ENCODE measurements at regions not wholly inside any gene's neighbourhood (a gene's known extent, or its start where the extent isn't known, plus 50 kb on each side); places are given as distances from the start of the nearest gene placed in this dataset.
"Not testable (repeated sequence)": the region's sequence is repeated elsewhere in the genome, so short reads cannot be mapped to it uniquely, and the experiment has no call there.

DNA sequence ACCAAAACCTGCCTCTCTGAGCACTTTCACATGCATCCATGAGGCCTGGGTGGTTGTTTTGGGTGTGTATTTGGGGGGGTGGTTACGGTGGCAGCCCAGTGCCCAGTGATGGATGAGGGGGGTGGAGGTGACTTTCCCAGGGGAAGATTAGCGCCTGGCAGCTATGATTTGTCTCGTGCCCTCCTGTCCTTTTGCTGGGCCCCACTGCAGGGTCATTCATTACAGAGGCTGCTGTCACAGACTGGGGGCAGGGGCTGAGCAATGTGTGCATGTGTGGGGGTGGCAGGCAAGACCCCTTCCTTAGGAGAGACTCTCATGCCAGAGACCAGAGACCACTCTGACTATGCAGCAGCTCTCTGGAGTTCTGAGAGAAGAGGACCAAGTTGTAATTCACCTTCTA, 93.7 kb downstream of the MRM1 start:
- DNase-seq (ENCODE audit: low read depth in 1 of 2, low spot score in 1 of 2): no peak

DNA sequence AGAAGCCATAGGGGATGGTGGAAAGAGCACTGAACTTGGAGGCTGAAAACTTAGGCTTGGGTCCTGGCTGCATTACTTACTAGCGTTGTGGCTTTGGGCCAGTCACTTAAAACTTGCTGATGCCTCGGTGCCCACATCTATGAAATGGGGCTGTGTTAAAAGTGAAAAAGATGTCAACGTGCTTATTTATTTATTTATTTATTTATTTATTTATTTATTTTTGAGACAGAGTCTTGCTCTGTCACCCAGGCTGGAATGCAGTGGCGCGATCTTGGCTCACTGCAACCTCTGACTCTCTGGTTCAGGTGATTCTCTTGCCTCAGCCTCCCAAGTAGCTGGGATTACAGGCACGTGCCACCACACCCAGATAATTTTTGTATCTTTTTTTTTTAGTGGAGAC, 94.3 kb downstream of the MRM1 start:
- not testable (repeated sequence) for DNase-seq (ENCODE audit: low read depth in 1 of 2, low spot score in 1 of 2)

DNA sequence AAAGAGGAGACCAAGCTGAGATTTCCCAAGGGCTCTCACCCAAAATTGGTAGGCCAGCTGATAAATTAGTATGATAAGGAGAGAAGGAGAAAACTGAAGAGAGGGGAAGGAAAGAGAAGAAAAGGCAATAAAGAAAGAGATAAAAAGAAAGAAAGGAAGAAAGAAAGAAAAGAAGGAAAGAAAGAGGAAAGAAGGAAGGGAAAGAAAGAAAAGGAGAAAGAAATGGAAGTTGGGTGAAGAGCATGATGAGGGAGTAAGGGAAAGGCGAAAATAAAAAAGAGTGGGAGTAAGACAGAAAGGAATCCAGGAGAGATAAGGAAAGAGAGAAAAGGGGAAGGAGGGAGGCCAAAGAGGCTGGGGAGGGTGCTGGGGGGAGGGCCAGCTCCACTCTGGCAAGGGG, 95.4 kb downstream of the MRM1 start:
- DNase-seq (ENCODE audit: low read depth in 1 of 2, low spot score in 1 of 2): no peak

DNA sequence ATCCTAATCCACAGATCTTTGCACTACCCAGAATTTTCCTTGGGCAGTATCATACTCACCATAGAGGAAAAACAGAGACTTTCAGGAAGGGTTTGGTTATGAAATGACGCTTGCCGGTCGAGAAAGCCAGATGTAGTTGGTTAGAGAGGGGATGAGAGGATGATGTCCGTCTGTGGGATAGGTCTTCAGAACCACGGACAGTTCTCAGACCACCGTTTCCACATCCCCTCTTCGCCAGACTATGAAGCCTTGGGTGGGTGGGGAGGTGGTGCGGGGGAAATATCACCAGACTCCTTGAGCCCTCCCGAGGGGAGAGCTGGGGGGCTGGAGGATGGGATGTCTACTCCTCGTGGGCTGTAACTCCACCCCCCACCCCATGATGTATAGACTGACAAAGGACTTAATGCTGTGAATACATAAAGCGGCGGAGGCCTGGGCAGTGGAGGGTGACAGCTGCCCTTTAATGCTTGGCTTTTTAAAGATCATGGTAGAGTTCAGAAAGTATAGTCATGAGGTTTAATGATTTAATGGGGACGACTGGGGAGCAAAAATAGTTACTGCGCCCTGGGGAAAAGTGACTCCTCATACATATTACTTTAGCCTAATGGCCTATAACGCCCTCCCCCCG, 96.6 kb downstream of the MRM1 start:
- no peak for DNase-seq (ENCODE audit: low read depth in 1 of 2, low spot score in 1 of 2)

DNA sequence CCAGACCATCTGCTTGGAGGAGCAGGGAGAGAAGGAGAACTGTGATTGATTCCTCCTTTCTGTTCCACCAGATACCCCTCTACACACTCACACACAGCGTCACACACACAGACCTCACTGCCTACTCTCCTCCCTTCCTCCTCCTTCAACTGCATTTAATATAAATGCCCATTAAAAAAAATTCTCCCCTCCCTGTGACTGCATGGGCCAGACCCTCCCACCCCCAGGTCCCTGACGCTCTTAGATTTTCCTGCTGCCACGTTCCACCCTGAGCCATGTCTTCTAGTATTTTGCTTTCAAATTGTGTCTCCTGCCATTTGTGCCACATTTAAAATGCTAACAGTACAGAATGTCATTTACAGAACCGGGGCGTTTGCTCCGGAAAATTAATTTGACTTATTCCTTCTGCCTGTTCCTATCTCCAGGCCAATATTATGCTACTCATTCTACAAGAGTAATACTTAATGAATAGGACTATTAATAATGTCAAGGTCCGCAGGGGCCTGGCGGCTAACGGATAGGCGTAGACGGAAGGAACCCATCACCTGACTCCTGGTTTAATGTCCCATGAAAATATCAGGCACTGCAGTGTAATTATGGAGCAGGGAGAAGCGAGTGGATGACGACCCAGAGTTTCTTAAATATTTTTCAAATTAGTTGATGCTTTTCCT, 100.2 kb downstream of the MRM1 start:
- no peak for DNase-seq (ENCODE audit: low read depth in 1 of 2, low spot score in 1 of 2)

DNA sequence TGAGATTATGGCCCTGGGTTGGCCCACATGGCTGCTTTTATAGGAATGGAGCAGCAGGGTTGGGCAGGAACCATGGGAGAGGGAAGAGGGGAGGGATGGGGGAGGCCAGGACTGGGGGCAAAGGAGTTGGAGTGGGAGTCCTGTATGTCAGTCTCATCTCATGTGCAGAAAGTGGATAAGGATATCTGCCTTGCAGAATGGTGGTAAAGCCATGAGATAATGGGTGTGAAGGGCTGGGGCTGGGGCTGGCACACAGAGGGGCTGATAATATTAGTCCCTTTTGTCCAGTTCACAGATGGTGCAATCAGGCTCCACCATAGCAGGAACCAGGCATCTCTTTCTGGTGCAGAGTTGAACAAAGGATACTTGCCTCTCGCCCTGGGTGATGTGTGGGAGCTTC, 101.3 kb downstream of the MRM1 start:
- no peak for DNase-seq (ENCODE audit: low read depth in 1 of 2, low spot score in 1 of 2)

DNA sequence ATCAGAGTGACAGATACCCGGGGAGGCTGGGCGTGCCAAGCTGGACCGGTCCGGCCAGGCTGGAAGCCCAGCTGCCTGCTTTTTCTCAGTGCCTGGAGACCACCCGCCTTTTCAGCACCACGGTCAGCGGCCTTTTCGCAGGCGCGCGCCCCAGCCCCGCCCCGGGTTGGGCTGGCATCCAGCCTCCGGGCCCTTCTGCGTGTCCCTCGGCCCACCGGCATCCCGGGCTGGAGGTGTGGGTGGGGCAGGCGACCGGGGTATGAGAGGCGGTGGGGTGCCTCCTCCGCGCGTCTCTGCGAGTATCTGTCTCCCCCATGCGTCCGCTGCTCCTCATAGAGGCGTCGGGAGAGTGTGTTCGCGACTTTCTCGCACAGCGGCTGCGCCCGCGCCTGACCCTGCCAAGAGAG, 102.5 kb downstream of the MRM1 start:
- DNase-seq (ENCODE audit: low read depth in 1 of 2, low spot score in 1 of 2): peak; percentile 18

DNA sequence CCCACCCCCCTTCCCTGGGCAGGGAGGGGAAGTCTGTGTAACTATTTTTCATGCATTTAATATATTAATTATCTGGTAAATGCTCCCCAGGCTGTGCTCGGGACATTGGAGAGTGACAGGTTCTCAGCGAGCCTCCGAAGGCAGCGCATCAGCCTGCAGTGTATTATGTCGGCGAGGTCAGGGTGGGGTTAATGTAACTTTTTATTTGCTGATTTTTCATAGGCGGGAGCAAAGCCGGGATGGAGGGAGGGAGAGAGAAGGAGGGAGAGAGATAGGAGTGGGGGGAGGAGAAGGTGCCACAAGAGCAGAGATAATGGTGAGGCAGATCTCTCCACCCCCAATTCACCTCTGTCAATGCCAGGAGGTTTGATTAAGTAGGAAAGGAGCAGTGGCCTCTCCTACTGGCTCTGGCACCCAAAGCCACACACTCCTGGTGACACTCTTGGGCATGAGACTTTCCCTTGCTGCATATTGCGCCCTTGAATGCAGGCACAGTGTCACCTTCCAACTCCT, 104.0 kb downstream of the MRM1 start:
- DNase-seq (ENCODE audit: low read depth in 1 of 2, low spot score in 1 of 2): no peak

DNA sequence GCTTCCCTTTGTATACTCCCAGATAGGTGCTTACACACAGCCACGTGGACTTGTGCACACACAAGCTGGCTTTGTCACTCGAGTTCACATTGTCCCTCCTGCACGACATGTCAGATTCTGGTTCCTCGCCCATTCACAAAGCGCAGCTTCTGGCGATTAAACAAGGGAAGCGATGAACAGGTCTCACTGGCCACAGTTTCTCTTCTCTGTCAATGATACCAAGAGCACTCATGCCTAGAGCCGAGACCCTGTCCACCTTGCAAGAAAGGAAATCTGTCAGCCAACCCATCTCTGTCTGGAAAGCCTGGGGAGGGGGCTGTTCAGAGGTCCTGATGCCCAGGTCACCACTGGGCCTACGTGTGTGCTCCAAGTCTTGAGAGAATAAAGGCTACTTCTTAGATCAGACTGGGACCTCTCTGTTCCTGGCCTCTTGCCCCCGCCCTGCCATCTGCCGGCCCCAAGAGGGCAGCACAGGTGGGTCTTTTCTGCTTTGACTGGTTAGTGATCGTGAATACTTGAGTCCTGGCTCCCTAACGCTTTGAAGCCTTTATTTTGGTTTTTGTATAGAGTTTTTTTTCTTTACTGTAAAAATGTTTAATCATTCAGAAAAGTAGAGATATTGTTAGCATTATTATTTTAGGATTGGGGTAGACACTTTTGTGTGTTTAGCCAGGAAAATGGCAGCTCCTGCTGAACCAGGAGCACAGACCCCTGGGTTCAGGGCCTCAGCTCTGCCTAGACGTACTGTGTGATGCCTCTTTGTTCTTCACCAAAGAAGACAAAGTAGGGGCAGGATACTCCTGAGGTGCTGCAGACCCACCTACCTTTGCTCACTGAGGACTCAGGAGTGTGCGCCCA, 104.7 kb downstream of the MRM1 start:
- peak; percentile 22 to 23 for DNase-seq (ENCODE audit: low read depth in 1 of 2, low spot score in 1 of 2)

DNA sequence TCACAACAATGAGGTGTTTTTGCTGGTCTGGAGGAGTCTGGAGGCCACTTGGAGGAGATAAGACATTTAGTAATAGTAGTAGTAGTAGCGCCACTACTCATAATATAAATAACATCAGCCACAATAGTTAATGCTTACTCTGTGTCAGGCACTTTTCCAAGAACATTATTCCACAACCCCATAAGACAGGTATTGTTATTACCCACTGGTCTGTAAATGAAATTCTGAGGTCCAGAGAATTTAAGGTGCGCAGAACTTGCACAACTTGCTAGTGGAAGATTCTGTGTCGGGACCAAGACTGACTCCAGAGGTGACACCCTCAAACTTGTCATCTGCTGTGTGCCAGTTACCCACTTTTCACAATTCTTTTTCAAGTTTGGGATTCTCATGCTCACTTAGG, 106.5 kb downstream of the MRM1 start:
- DNase-seq (ENCODE audit: low read depth in 1 of 2, low spot score in 1 of 2): no peak

DNA sequence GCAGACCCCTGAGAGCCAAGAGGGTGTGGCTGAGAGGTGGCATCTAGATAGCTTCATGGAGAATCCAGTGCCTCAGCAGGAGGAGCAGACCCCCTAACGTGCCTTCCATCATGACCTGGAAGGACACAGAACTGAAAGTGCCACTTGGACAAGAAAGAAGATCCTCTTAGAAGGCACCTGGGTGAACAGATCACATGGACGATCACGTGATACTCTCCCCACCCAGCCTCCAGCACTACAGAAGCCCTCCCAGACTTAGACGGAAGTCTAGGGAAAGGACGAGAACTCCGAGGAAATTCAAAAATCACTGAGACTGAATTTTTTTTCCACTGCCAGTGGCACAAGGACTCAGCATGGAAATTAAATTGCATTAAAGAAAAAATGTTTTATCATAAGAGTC, 113.4 kb downstream of the MRM1 start:
- no peak for DNase-seq (ENCODE audit: low read depth in 1 of 2, low spot score in 1 of 2)

DNA sequence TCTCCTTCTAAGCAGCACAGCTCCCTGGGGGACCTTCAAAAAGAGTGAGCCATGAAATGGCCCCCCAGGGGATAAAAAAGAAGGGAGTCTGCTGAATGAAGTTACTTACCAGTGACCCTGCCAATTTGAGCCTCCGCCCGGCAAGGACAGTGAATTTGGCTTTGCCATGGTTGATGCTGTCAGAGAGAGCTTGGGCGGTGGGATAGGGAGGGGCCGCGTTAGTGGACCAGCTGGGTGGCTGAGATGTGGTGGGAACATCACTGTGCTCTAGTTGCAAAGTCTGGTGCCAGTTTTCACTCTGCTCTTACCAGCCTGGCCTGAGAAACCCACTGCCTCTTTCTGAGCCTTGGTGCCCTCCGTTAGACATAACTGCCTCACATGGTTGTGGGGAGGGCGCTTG, 114.6 kb downstream of the MRM1 start:
- DNase-seq (ENCODE audit: low read depth in 1 of 2, low spot score in 1 of 2): no peak

DNA sequence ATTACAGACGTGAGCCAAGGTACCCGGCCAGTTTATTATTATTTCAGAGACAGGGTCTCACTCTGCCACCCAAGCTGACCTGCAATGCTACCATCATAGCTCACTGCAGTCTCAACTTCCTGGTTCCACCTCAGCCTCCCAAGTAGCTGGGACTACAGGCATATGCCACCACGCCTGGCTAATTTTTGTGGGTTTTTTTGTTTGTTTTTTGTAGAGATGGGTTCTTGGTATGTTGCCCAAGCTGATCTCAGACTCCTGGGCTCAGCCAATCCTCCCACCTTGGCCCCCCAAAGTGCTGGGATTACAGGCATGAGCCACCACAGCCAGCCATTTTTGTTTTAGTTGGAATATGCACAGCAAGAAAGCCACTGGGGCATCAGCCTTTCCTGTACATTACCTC, 115.7 kb downstream of the MRM1 start:
- DNase-seq (ENCODE audit: low read depth in 1 of 2, low spot score in 1 of 2): no peak

DNA sequence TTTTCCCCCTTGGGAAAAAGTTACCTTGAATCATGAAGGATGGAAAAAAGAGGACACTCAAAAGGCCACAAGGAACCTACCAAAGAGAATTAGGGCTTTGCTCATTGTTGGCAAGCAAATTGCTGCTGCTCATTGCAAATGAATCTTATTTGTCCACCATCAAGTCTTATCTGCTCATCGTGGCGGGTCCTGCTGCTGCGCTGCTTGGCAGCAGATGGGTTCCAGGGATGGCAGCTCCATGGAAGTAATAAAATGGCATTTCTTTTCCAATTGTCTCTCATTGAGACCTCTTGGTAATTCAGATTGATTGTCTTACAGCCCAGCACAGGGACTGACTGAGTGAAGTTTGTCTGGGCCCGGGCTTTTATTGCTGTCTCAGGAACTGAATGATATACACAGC, 118.7 kb downstream of the MRM1 start:
- no peak for DNase-seq (ENCODE audit: low read depth in 1 of 2, low spot score in 1 of 2)

DNA sequence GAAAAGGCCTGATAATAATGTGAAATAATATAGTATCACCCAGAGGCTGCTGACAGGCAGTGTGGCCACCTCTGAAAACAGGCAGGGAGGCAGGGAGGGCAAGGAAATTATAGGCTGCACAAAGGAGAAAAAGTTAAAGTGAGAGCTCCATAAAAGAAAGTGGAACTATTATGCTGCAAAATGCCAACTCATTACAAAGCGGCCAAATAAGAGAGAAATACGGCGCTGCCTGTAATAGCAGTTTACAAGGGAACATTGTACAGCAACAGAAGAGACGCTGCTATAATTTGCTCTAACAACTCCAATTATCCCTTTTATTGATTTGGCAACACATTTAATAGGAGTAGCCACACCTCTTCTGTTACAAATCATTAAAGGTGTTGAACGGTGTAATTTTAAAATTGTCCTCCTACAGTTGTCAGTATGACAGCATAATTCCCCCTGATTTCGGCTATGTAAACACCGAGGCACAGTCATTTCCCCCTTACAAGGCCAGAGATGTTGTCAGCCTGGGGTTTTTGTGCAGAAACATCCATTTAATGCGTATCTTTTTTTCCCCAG, 120.3 kb downstream of the MRM1 start:
- DNase-seq (ENCODE audit: low read depth in 1 of 2, low spot score in 1 of 2): no peak

DNA sequence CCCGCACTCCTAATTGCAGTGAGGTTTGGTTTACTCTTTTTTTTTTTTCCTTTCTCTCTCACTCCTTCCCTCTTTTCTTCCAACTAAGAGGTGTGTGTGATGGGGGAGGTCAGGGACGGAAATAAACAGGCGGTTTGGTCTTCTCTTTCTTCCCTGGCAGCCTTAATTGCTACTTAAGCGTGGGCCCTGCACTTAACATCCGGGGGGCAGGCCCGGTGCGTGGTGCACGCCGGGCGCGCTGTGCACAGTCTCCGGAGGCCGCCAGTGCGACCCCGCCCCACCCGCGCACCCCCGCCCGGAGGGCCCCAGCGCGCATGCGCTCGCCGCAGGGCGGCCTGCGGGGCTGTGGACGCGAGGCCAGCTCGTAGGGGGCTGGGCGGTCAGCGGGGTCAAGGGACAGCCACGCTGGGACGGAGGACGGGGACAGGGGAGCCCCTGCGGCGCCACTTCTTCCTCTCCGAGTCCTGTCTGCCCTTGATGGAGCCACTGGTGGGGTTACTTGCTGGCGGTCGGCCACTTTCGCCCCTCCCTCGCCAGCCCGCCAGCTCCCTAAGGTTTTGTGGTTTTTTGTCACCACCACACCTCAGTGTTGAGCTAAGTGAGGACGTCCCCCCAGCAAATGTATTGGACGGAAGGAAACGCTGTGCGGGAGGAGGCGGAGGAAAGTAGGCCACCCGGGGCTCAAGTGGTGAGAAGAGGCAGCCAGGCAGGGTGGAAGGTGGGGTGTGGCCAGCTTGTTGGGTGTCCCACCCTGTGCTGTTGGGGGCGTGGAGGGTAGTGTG, 120.9 kb downstream of the MRM1 start:
- DNase-seq (ENCODE audit: low read depth in 1 of 2, low spot score in 1 of 2): peak; percentile 53 to 71

DNA sequence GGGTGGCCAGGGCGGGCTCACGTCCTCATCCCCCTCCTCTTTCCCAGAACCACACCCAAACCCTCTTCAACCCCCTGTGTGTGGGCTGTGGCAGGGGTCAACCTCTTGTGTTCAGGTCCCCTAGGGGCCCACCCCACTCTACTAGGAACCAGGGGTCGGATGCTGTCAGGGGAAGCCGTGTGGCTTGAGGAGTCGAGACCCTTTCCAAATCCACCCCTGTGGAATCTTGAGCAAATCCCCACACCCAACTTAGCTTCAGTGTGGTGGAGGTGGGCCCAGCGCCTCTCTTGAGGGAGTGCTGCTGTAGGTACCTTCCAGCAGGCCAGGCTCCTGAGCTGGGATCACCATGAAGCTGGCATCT, 121.5 kb downstream of the MRM1 start:
- DNase-seq (ENCODE audit: low read depth in 1 of 2, low spot score in 1 of 2): no peak

DNA sequence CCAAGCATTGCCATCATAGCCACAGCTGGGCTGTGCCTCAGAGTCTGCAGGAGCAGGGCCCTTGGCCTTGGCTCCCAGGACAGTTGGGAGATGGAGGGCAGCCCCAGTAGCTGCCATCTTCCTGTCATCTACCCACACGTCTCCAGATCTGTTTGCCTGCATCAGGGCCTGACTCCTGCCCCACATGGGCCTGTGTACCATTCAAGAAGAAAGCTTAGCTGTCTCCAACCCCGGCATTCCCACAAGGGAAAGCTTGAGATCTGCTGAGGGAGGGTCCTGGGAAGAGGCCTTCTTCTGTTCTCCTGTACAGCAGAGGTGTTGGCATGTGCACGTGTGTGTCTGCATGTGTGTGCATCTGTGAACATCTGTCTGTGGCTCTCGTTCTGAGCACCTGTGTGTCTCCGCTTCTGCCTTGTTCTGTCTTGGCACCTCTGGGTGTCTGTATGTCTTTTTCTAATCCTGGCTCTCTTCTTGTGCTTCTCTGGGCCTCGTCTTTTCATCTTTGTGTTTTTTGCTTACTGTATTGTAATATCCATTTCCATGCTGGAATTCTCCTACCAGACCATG, 122.2 kb downstream of the MRM1 start:
- no peak for DNase-seq (ENCODE audit: low read depth in 1 of 2, low spot score in 1 of 2)

DNA sequence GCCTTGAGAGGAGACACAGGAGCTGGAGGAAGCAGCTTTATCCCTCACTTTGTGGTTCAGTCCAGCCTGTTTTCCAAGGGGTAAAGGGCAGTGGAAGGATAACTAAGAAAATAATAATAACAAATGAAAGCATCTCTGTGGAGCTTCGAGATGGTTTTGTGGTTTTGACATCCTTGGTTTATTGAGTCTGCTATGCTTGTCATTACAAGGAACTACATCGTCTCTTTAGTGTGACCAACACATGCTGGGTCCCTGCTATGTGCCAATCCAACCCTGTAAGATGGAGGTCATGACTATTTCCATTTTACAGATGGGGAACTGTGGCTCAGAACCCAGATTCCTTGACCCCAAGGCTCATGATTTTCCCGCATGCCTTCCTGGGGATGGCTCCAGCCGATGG, 124.8 kb downstream of the MRM1 start:
- DNase-seq (ENCODE audit: low read depth in 1 of 2, low spot score in 1 of 2): no peak

DNA sequence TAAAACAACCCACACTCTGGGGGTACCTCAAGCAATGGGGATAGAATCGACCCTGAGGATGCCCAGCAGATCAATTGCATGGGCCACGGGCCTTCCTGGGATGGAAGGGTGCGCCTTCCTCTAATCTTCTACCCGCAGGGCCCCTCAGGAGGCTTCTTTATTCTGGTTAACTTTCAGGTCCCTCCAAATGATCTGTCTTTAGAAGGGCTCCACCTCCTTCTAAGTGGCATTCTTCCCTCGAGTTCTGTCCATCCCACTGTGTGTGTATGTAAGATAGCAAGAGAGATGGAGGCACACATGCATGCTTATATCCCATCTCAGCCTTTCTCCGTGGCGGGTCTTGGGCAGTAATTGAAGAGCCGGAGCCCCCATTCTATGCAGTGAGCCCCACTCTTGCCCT, 125.7 kb downstream of the MRM1 start:
- no peak for DNase-seq (ENCODE audit: low read depth in 1 of 2, low spot score in 1 of 2)

DNA sequence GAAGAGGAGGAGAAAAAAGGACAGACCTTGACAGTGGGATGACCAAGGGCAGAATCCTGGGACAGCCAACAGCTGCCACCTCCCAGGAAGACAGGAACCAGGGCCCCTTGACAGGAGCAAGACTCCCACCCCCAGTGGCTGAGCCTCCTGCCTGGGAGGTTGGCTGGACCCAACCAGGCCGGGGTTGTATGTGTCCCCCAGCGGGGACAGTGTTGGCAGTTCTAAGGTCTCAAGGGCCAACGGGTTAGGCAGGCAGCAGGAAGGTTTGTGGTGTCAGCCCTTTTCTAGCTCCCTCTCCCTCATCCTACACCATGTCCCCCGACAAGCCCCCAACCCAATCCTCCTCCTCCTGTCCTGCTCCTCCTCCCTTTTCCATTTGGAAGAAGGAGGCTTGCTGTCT, 126.2 kb downstream of the MRM1 start:
- no peak for DNase-seq (ENCODE audit: low read depth in 1 of 2, low spot score in 1 of 2)
